ENCODE measurements at regions not wholly inside any gene's neighbourhood (a gene's known extent, or its start where the extent isn't known, plus 50 kb on each side); places are given as distances from the start of the nearest gene placed in this dataset.

GRCh38 chrX:42920752-42921151, 142.8 kb upstream of the PPP1R2C start:
- H3K9me3 ChIP-seq (ENCODE audit: low read length) = no peaks in the 10 kb centered on the region
- H3K36me3 ChIP-seq (ENCODE audit: insufficient read depth, low read length) = no peaks in the 10 kb centered on the region
- no peaks in the 10 kb centered on the region for H3K27me3 ChIP-seq (ENCODE audit: insufficient read depth, low read length)
- H2AFZ ChIP-seq (ENCODE audit: low read depth, low read length) = no peak overlapping the region
- H3K4me3 ChIP-seq (ENCODE audit: low read length) = no peak overlapping the region
- no peaks in the 10 kb centered on the region for H3K4me1 ChIP-seq (ENCODE audit: insufficient read depth, low read length)

GRCh38 chrX:42930071-42930470, 152.1 kb upstream of the PPP1R2C start:
- no peaks in the 10 kb centered on the region for H3K9me3 ChIP-seq (ENCODE audit: low read length)

GRCh38 chrX:42930951-42931350, 153.0 kb upstream of the PPP1R2C start:
- no peak overlapping the region for H3K4me3 ChIP-seq (ENCODE audit: low read length)
- H3K27me3 ChIP-seq (ENCODE audit: insufficient read depth, low read length) = no peaks in the 10 kb centered on the region
- no peaks in the 10 kb centered on the region for H3K4me1 ChIP-seq (ENCODE audit: insufficient read depth, low read length)
- no peaks in the 10 kb centered on the region for H3K9me3 ChIP-seq (ENCODE audit: low read length)
- H2AFZ ChIP-seq (ENCODE audit: low read depth, low read length) = no peak overlapping the region
- H3K36me3 ChIP-seq (ENCODE audit: insufficient read depth, low read length) = no peaks in the 10 kb centered on the region

More at GRCh38 chrX:42930071-42930470, 152.1 kb upstream of the PPP1R2C start:
- H2AFZ ChIP-seq (ENCODE audit: low read depth, low read length) = no peak overlapping the region
- no peak overlapping the region for H3K4me3 ChIP-seq (ENCODE audit: low read length)
- H3K27me3 ChIP-seq (ENCODE audit: insufficient read depth, low read length) = no peaks in the 10 kb centered on the region
- H3K36me3 ChIP-seq (ENCODE audit: insufficient read depth, low read length) = no peaks in the 10 kb centered on the region
- H3K4me1 ChIP-seq (ENCODE audit: insufficient read depth, low read length) = no peaks in the 10 kb centered on the region

- no peaks in the 10 kb centered on the region for H3K4me1 ChIP-seq (ENCODE audit: insufficient read depth, low read length)
- no peaks in the 10 kb centered on the region for H3K27me3 ChIP-seq (ENCODE audit: insufficient read depth, low read length)
- no peak overlapping the region for H3K4me3 ChIP-seq (ENCODE audit: low read length)
- H3K36me3 ChIP-seq (ENCODE audit: insufficient read depth, low read length) = no peaks in the 10 kb centered on the region
- no peak overlapping the region for H2AFZ ChIP-seq (ENCODE audit: low read depth, low read length)
- no peaks in the 10 kb centered on the region for H3K9me3 ChIP-seq (ENCODE audit: low read length)
Observed at GRCh38 chrX:42933187-42933586, 155.2 kb upstream of the PPP1R2C start.

GRCh38 chrX:42934020-42934726, 156.2 kb upstream of the PPP1R2C start:
- Histone ChIP-seq H3K9me3 (ENCODE audit: low read length) (no peaks in the 10 kb centered on the region), H2AFZ (ENCODE audit: low read depth, low read length) (no peak overlapping the region), H3K36me3 (ENCODE audit: insufficient read depth, low read length) (no peaks in the 10 kb centered on the region), H3K27me3 (ENCODE audit: insufficient read depth, low read length) (no peaks in the 10 kb centered on the region), H3K4me3 (ENCODE audit: low read length) (no peak overlapping the region), H3K4me1 (ENCODE audit: insufficient read depth, low read length) (no peaks in the 10 kb centered on the region)

- Histone ChIP-seq H3K27me3 (ENCODE audit: insufficient read depth, low read length) (no peaks in the 10 kb centered on the region), H3K36me3 (ENCODE audit: insufficient read depth, low read length) (no peaks in the 10 kb centered on the region), H2AFZ (ENCODE audit: low read depth, low read length) (no peak overlapping the region), H3K9me3 (ENCODE audit: low read length) (no peaks in the 10 kb centered on the region), H3K4me3 (ENCODE audit: low read length) (no peak overlapping the region), H3K4me1 (ENCODE audit: insufficient read depth, low read length) (no peaks in the 10 kb centered on the region)
Observed at GRCh38 chrX:42941671-42942070, 163.7 kb upstream of the PPP1R2C start.

- Histone ChIP-seq H3K36me3 (ENCODE audit: insufficient read depth, low read length) (no peaks in the 10 kb centered on the region), H3K27me3 (ENCODE audit: insufficient read depth, low read length) (no peaks in the 10 kb centered on the region), H3K4me3 (ENCODE audit: low read length) (no peak overlapping the region), H3K9me3 (ENCODE audit: low read length) (no peaks in the 10 kb centered on the region), H2AFZ (ENCODE audit: low read depth, low read length) (no peak overlapping the region), H3K4me1 (ENCODE audit: insufficient read depth, low read length) (no peaks in the 10 kb centered on the region)
Observed at GRCh38 chrX:42943051-42943974, 165.3 kb upstream of the PPP1R2C start.

- Histone ChIP-seq H3K36me3 (ENCODE audit: insufficient read depth, low read length) (no peaks in the 10 kb centered on the region), H3K4me3 (ENCODE audit: low read length) (no peak overlapping the region), H2AFZ (ENCODE audit: low read depth, low read length) (no peak overlapping the region), H3K4me1 (ENCODE audit: insufficient read depth, low read length) (no peaks in the 10 kb centered on the region), H3K27me3 (ENCODE audit: insufficient read depth, low read length) (peaks cover 2% of the 10 kb centered on the region), H3K9me3 (ENCODE audit: low read length) (no peaks in the 10 kb centered on the region)
Observed at GRCh38 chrX:42944381-42944998, 166.5 kb upstream of the PPP1R2C start.

- Histone ChIP-seq H2AFZ (ENCODE audit: low read depth, low read length) (no peak overlapping the region), H3K4me1 (ENCODE audit: insufficient read depth, low read length) (no peaks in the 10 kb centered on the region), H3K27me3 (ENCODE audit: insufficient read depth, low read length) (peaks cover 2% of the 10 kb centered on the region), H3K9me3 (ENCODE audit: low read length) (no peaks in the 10 kb centered on the region), H3K4me3 (ENCODE audit: low read length) (no peak overlapping the region), H3K36me3 (ENCODE audit: insufficient read depth, low read length) (no peaks in the 10 kb centered on the region)
Observed at GRCh38 chrX:42946544-42947194, 168.7 kb upstream of the PPP1R2C start.

GRCh38 chrX:42948723-42949657, 171.0 kb upstream of the PPP1R2C start:
- H2AFZ ChIP-seq (ENCODE audit: low read depth, low read length) = no peak overlapping the region
- H3K36me3 ChIP-seq (ENCODE audit: insufficient read depth, low read length) = no peaks in the 10 kb centered on the region
- H3K9me3 ChIP-seq (ENCODE audit: low read length) = no peaks in the 10 kb centered on the region
- H3K27me3 ChIP-seq (ENCODE audit: insufficient read depth, low read length) = peaks cover 2% of the 10 kb centered on the region
- no peak overlapping the region for H3K4me3 ChIP-seq (ENCODE audit: low read length)
- H3K4me1 ChIP-seq (ENCODE audit: insufficient read depth, low read length) = no peaks in the 10 kb centered on the region

- H3K4me3 ChIP-seq (ENCODE audit: low read length) = no peak overlapping the region
- no peaks in the 10 kb centered on the region for H3K36me3 ChIP-seq (ENCODE audit: insufficient read depth, low read length)
- H3K9me3 ChIP-seq (ENCODE audit: low read length) = no peaks in the 10 kb centered on the region
- H3K27me3 ChIP-seq (ENCODE audit: insufficient read depth, low read length) = peaks cover 2% of the 10 kb centered on the region
- H3K4me1 ChIP-seq (ENCODE audit: insufficient read depth, low read length) = no peaks in the 10 kb centered on the region
- H2AFZ ChIP-seq (ENCODE audit: low read depth, low read length) = no peak overlapping the region
Observed at GRCh38 chrX:42951747-42952146, 173.8 kb upstream of the PPP1R2C start.

- Histone ChIP-seq H3K4me3 (ENCODE audit: low read length) (no peak overlapping the region), H2AFZ (ENCODE audit: low read depth, low read length) (no peak overlapping the region), H3K27me3 (ENCODE audit: insufficient read depth, low read length) (peaks cover 2% of the 10 kb centered on the region), H3K4me1 (ENCODE audit: insufficient read depth, low read length) (no peaks in the 10 kb centered on the region), H3K9me3 (ENCODE audit: low read length) (no peaks in the 10 kb centered on the region), H3K36me3 (ENCODE audit: insufficient read depth, low read length) (no peaks in the 10 kb centered on the region)
Observed at GRCh38 chrX:42952621-42953020, 174.7 kb upstream of the PPP1R2C start.

Data from neuron (in vitro differentiated cells).